Activated CD4-positive, alpha-beta memory T cell treated with anti-CD3 and anti-CD28 coated beads, Interleukin-2, amount 10 ng/mL, durations not matched to agents 7 days and 5 days (primary cell): ENCODE measurements at regions not wholly inside any gene's neighbourhood (a gene's known extent, or its start where the extent isn't known, plus 50 kb on each side); places are given as distances from the start of the nearest gene placed in this dataset.

ENCODE experiments used
- CTCF ChIA-PET: fragments of 350-600 bp; sonication (Branson Sonifier 250); formaldehyde crosslinking; loops from one replicate; lab custom pipeline; 2021; ENCODE audit warnings: antibody characterized with exemption, inconsistent platforms; lab: Charles Lee
- POLR2A ChIA-PET: fragments of 350-600 bp; sonication (Branson Sonifier 250); formaldehyde crosslinking; loops from one replicate; lab custom pipeline; 2021; ENCODE audit warnings: antibody characterized with exemption; lab: Charles Lee
- DNase-seq: peaks from one replicate; pipeline ENCODE4 v3.0.0-alpha.2; 2020
- H3K27ac Mint-ChIP-seq: one replicate; pipeline ENCODE4 v1.8.0; 2021; ENCODE audit warnings: mild to moderate bottlenecking, mixed read lengths
- H3K27me3 Mint-ChIP-seq: one replicate; pipeline ENCODE4 v1.8.0; 2021; ENCODE audit warnings: mixed read lengths
- H3K36me3 Mint-ChIP-seq: one replicate; pipeline ENCODE4 v1.8.0; 2021; ENCODE audit warnings: low read depth, mixed read lengths
- H3K4me1 Mint-ChIP-seq: one replicate; pipeline ENCODE4 v1.8.0; 2021; ENCODE audit warnings: mixed read lengths
- H3K4me3 Mint-ChIP-seq: one replicate; pipeline ENCODE4 v1.8.0; 2021; ENCODE audit warnings: mild to moderate bottlenecking, mixed read lengths
- H3K9me3 Mint-ChIP-seq: one replicate; pipeline ENCODE4 v1.8.0; 2021; ENCODE audit warnings: mixed read lengths

DNA sequence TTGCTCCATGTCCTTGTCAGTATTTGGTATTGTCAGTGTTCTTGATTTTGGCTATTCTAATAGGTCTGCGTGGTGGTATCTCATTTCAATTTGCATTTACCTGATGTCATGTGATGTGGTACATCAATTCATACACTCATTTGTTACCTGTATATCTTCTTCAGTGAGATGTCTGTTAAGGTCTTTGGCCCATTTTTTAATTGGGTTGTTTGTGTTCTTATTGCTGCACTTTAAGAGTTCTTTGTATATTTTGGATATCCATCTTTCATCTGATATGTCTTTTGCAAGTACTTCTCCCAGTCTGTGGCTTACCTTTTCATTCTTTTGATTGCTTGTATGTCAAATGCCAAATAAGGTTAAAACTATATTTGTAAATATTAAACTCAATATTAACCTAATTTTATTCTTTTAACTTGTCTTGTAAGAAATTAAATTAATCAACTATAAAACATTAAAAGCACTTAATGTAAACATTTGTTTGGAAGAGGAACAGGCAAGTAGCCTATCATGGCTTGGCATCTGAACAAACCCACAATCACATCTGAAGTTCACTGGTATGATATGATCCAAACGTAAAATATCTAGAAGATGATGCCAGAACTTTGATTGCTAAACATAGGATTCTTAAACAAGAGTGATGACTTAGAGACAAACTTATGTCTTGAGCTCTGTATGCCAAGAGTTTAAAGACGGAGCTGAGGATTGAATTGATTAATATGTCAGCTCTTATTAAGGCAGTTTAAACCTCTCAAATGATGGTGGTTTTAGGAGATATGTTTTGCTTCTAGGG, 587.3 kb downstream of the ANXA1 start:
- Mint-ChIP-seq H3K36me3 (no peaks in the 10 kb centered on the region), H3K9me3 (peaks cover 3% of the 10 kb centered on the region), H3K27ac (no peak overlapping the region), H3K4me1 (no peaks in the 10 kb centered on the region), H3K4me3 (no peak overlapping the region), H3K27me3 (no peaks in the 10 kb centered on the region)
- no peak for DNase-seq
- ChIA-PET CTCF (no interaction called here), POLR2A (no interaction called here)

DNA sequence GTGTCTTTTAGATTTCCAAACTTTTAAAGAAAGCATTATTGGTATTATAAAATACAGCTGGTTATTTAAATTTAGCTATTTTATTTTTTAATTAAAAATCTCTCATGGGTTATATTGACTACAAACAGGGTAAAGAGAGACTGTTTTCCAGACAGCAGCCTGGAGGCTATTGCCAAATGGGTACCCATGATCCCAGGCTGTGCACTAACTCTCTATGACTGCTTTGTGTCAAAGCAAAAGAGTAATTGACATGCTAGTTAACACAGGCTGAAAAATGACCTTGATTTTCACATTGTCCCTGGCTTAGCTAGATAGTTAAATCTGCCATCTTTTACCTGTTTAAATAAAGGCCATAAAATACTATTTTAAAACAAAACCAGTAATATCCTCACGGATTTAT, 589.7 kb downstream of the ANXA1 start:
- POLR2A ChIA-PET = no interaction called here
- CTCF ChIA-PET = no interaction called here
- no peaks in the 10 kb centered on the region for H3K36me3 Mint-ChIP-seq
- no peak overlapping the region for H3K4me3 Mint-ChIP-seq
- H3K4me1 Mint-ChIP-seq = no peaks in the 10 kb centered on the region
- peaks cover 3% of the 10 kb centered on the region for H3K9me3 Mint-ChIP-seq
- no peaks in the 10 kb centered on the region for H3K27me3 Mint-ChIP-seq
- no peak overlapping the region for H3K27ac Mint-ChIP-seq
- DNase-seq = no peak

DNA sequence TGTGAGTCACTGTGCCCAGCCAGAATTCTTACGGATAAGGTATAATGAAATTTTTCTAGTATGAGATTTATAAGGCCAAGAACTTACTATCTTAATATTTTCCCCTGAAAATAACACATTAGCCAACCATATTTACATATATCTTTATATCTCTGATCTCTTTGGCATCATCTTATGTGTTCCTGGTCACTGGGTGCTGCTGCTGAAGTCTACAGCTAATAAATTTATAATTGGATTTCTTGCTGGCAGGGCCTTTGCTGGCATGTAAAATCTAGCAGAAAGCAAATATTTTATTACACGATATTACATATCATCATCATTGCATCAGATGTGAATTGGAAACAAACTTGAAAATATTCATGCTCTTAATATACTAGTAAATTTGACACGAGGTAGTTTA, 590.7 kb downstream of the ANXA1 start:
- DNase-seq = no peak
- ChIA-PET CTCF (no interaction called here), POLR2A (no interaction called here)
- Mint-ChIP-seq H3K27ac (no peak overlapping the region), H3K36me3 (no peaks in the 10 kb centered on the region), H3K9me3 (peaks cover 3% of the 10 kb centered on the region), H3K27me3 (no peaks in the 10 kb centered on the region), H3K4me3 (no peak overlapping the region), H3K4me1 (no peaks in the 10 kb centered on the region)

DNA sequence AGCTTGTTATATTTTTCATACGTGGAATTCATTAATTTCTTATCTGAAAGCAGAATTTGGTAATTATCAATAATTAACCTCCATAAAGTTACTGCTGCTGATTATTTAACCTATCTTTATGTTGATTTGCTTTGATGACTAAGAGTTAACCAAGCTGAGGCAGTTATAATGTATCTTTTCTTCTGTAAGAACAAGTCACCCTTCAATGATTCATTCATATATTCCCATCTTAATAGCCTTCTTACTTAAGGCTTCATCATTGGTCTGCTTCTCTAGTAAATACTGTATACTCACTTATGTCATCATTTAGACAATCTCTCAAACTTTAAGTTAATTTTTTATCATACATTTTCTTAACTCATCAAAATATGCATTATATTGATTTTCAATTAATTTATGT, 592.2 kb downstream of the ANXA1 start:
- no peak overlapping the region for H3K27ac Mint-ChIP-seq
- ChIA-PET CTCF (no interaction called here), POLR2A (no interaction called here)
- no peaks in the 10 kb centered on the region for H3K4me1 Mint-ChIP-seq
- H3K9me3 Mint-ChIP-seq = peaks cover 2% of the 10 kb centered on the region
- H3K4me3 Mint-ChIP-seq = no peak overlapping the region
- DNase-seq = no peak
- H3K27me3 Mint-ChIP-seq = no peaks in the 10 kb centered on the region
- H3K36me3 Mint-ChIP-seq = no peaks in the 10 kb centered on the region

GRCh38 chr9:73745598-73745997, 593.9 kb downstream of the ANXA1 start:
- ChIA-PET CTCF (no interaction called here), POLR2A (no interaction called here)
- no peaks in the 10 kb centered on the region for H3K27me3 Mint-ChIP-seq
- no peak overlapping the region for H3K27ac Mint-ChIP-seq
- H3K4me3 Mint-ChIP-seq = no peak overlapping the region
- H3K36me3 Mint-ChIP-seq = no peaks in the 10 kb centered on the region
- DNase-seq = no peak
- H3K4me1 Mint-ChIP-seq = no peaks in the 10 kb centered on the region
- peaks cover 6% of the 10 kb centered on the region for H3K9me3 Mint-ChIP-seq

DNA sequence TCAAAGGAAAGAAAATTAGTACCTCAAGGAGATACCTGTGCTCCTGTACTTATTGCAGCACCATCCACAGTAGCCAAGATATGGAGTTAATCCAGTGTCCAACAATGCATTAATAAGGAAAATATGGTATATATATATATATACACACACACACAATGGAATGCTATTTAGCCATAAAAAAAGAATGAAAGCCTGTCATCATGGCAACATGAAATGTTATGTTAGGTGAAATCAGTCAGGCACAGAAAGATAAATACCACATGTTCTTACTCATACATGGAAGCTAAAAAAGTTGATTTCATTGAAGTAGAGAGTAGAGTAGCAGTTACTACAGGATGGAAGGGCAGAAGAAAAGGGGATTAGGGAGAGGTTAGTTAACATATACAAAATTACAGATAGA, 601.5 kb downstream of the ANXA1 start:
- H3K9me3 Mint-ChIP-seq = peaks cover 6% of the 10 kb centered on the region
- no peak for DNase-seq
- H3K4me1 Mint-ChIP-seq = no peaks in the 10 kb centered on the region
- H3K27ac Mint-ChIP-seq = no peak overlapping the region
- H3K4me3 Mint-ChIP-seq = no peak overlapping the region
- no peaks in the 10 kb centered on the region for H3K36me3 Mint-ChIP-seq
- CTCF ChIA-PET = no interaction called here
- H3K27me3 Mint-ChIP-seq = no peaks in the 10 kb centered on the region
- POLR2A ChIA-PET = no interaction called here

DNA sequence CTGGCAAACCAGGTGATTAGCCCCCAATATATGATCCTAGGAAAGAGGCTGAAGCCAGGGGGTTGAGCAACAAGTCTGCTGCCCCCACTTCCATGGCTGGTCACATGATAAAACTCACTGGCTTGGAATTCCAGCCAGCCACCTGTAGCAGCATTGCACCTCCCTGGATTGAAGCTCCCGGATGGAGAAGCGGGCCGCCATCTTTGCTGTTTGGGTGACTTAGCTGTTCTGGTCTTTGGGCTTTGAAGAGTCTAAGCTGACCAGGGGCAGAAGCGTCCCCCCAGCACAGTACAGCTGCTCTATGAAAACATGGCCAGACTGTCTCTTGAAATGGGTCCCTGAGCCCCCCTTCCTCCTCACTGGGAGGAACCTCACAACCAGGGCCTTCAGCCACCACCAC, 610.2 kb downstream of the ANXA1 start:
- no peaks in the 10 kb centered on the region for H3K27me3 Mint-ChIP-seq
- ChIA-PET CTCF (no interaction called here), POLR2A (no interaction called here)
- DNase-seq = no peak
- H3K27ac Mint-ChIP-seq = no peak overlapping the region
- H3K9me3 Mint-ChIP-seq = peaks cover 9% of the 10 kb centered on the region
- H3K4me3 Mint-ChIP-seq = no peak overlapping the region
- no peaks in the 10 kb centered on the region for H3K36me3 Mint-ChIP-seq
- H3K4me1 Mint-ChIP-seq = no peaks in the 10 kb centered on the region

GRCh38 chr9:73773896-73774295, 622.2 kb downstream of the ANXA1 start:
- Mint-ChIP-seq H3K36me3 (no peaks in the 10 kb centered on the region), H3K4me1 (no peaks in the 10 kb centered on the region), H3K4me3 (no peak overlapping the region), H3K27ac (no peak overlapping the region), H3K27me3 (no peaks in the 10 kb centered on the region), H3K9me3 (peaks cover 4% of the 10 kb centered on the region)
- CTCF ChIA-PET = no interaction called here
- no peak for DNase-seq
- POLR2A ChIA-PET = no interaction called here

GRCh38 chr9:73775757-73776156, 624.1 kb downstream of the ANXA1 start:
- Mint-ChIP-seq H3K27me3 (no peaks in the 10 kb centered on the region), H3K4me3 (no peak overlapping the region), H3K9me3 (peaks cover 4% of the 10 kb centered on the region), H3K27ac (no peak overlapping the region), H3K36me3 (no peaks in the 10 kb centered on the region), H3K4me1 (no peaks in the 10 kb centered on the region)
- DNase-seq = no peak
- CTCF ChIA-PET = no interaction called here
- POLR2A ChIA-PET = no interaction called here

DNA sequence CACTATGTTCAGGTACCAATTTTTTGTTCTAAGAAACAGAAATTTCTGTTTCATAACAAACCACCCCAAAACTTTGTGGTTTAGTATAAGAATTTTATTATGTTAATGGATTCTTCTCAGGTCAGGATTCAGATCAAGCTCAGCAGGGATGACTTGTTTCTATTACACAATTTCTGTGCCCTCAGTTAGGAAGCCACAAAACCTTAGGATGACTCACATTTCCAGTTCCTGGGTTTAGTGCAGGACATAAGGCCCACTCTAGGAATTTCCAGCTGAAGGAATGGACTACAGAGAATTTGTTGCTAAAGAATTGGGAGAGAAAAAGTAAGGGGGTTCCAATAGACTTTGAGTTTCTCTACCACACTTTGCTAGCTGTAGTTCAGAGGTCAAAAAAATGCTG, 629.3 kb downstream of the ANXA1 start:
- ChIA-PET POLR2A (no interaction called here), CTCF (no interaction called here)
- Mint-ChIP-seq H3K36me3 (no peaks in the 10 kb centered on the region), H3K4me3 (no peak overlapping the region), H3K9me3 (peaks cover 6% of the 10 kb centered on the region), H3K27me3 (no peaks in the 10 kb centered on the region), H3K4me1 (no peaks in the 10 kb centered on the region), H3K27ac (no peak overlapping the region)
- DNase-seq = no peak

GRCh38 chr9:73782166-73782565, 630.5 kb downstream of the ANXA1 start:
- Mint-ChIP-seq H3K9me3 (peaks cover 10% of the 10 kb centered on the region), H3K27ac (no peak overlapping the region), H3K4me1 (no peaks in the 10 kb centered on the region), H3K4me3 (no peak overlapping the region), H3K36me3 (no peaks in the 10 kb centered on the region), H3K27me3 (no peaks in the 10 kb centered on the region)
- ChIA-PET POLR2A (no interaction called here), CTCF (no interaction called here)
- no peak for DNase-seq

- no peak for DNase-seq
- H3K36me3 Mint-ChIP-seq = no peaks in the 10 kb centered on the region
- POLR2A ChIA-PET = no interaction called here
- peaks cover 2% of the 10 kb centered on the region for H3K9me3 Mint-ChIP-seq
- H3K27ac Mint-ChIP-seq = no peak overlapping the region
- CTCF ChIA-PET = no interaction called here
- H3K4me1 Mint-ChIP-seq = no peaks in the 10 kb centered on the region
- H3K27me3 Mint-ChIP-seq = no peaks in the 10 kb centered on the region
- no peak overlapping the region for H3K4me3 Mint-ChIP-seq
Observed at GRCh38 chr9:73799446-73799845, 647.8 kb downstream of the ANXA1 start.

- no peaks in the 10 kb centered on the region for H3K36me3 Mint-ChIP-seq
- H3K4me3 Mint-ChIP-seq = no peak overlapping the region
- CTCF ChIA-PET = no interaction called here
- no peaks in the 10 kb centered on the region for H3K27me3 Mint-ChIP-seq
- H3K9me3 Mint-ChIP-seq = peaks cover 4% of the 10 kb centered on the region
- POLR2A ChIA-PET = no interaction called here
- no peaks in the 10 kb centered on the region for H3K4me1 Mint-ChIP-seq
- H3K27ac Mint-ChIP-seq = no peak overlapping the region
- DNase-seq = no peak
Observed at GRCh38 chr9:73805111-73805510, 653.4 kb downstream of the ANXA1 start.

- Mint-ChIP-seq H3K36me3 (no peaks in the 10 kb centered on the region), H3K4me1 (no peaks in the 10 kb centered on the region), H3K27me3 (no peaks in the 10 kb centered on the region), H3K4me3 (no peak overlapping the region), H3K27ac (no peak overlapping the region), H3K9me3 (peaks cover 4% of the 10 kb centered on the region)
- POLR2A ChIA-PET = no interaction called here
- DNase-seq = no peak
- CTCF ChIA-PET = no interaction called here
Observed at GRCh38 chr9:73805853-73806458, 654.3 kb downstream of the ANXA1 start.
